22Rv1 (cell line): ENCODE measurements at regions not wholly inside any gene's neighbourhood (a gene's known extent, or its start where the extent isn't known, plus 50 kb on each side); places are given as distances from the start of the nearest gene placed in this dataset.

Experiments used
- CTCF ChIP-seq: fragments of 450-650 bp; IDR thresholded peaks from 2 replicates; pipeline ENCODE4 v1.5.1; 2017; ENCODE audit warnings: mild to moderate bottlenecking
- ZFX ChIP-seq: fragments of 450-650 bp; IDR thresholded peaks from 2 replicates; pipeline ENCODE4 v1.6.1; 2017; ENCODE audit warnings: antibody characterized with exemption, borderline replicate concordance

DNA sequence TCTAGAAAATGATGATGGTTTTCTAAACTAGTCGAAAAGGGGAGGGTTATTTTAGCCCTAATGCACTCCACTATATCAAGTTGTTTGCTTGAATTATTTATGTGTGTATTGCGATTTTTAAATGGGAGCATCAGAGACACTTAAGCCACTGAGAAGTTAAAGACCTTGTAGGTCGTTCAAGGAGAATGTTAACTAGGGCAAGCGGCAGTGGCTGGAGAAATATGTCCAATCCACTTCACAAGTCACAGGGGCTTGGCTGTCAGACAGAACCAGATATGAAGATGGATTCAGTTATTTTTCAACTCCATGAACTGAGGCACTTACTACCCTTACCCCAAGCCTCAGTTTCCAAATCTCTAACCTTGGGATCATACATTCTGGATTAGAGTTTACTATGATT is 702.0 kb downstream of the CDH11 start:
- TF ChIP-seq CTCF (no peak), ZFX (no peak)
